DND-41 (cell line): ENCODE measurements at regions not wholly inside any gene's neighbourhood (a gene's known extent, or its start where the extent isn't known, plus 50 kb on each side); places are given as distances from the start of the nearest gene placed in this dataset.

Source experiments
- EZH2 ChIP-seq: IDR thresholded peaks from 3 replicates; pipeline ENCODE4 v1.6.1; 2012; ENCODE audit warnings: borderline replicate concordance, low read depth, mild to moderate bottlenecking, moderate library complexity, low read length, inconsistent platforms; ENCODE audit not compliant: severe bottlenecking
- TF ChIP-seq, protein P1 (sequence below): IDR thresholded peaks from 2 replicates; pipeline ENCODE4 v1.5.1; 2012; ENCODE audit warnings: borderline replicate concordance, low read length, moderate library complexity, mild to moderate bottlenecking; ENCODE audit not compliant: poor library complexity, severe bottlenecking; ENCODE audit errors: extremely low read depth

DNA sequence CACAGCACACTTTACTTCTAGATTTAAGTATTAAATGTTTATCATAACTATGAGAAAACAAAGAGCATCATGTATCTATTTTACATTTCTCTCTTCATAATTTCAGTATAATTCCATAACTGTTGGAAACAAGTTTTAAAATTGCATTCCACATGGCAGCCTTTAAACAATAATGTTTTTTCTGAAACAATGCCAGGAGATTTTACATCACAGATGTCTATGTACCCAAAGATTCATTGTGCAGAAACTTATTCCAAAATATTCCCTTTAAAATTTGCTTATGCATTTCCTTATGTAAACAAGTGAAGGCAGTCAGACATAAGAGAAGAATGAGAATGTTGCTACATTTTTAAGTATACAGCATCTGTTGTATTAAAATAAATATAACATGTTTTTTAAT lies 324.9 kb upstream of the COL8A1 start:
- TF ChIP-seq, protein P1, sequence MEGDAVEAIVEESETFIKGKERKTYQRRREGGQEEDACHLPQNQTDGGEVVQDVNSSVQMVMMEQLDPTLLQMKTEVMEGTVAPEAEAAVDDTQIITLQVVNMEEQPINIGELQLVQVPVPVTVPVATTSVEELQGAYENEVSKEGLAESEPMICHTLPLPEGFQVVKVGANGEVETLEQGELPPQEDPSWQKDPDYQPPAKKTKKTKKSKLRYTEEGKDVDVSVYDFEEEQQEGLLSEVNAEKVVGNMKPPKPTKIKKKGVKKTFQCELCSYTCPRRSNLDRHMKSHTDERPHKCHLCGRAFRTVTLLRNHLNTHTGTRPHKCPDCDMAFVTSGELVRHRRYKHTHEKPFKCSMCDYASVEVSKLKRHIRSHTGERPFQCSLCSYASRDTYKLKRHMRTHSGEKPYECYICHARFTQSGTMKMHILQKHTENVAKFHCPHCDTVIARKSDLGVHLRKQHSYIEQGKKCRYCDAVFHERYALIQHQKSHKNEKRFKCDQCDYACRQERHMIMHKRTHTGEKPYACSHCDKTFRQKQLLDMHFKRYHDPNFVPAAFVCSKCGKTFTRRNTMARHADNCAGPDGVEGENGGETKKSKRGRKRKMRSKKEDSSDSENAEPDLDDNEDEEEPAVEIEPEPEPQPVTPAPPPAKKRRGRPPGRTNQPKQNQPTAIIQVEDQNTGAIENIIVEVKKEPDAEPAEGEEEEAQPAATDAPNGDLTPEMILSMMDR = no peak
- TF ChIP-seq EZH2 = no peak
